HepG2 (cell line): ENCODE measurements at regions not wholly inside any gene's neighbourhood (a gene's known extent, or its start where the extent isn't known, plus 50 kb on each side); places are given as distances from the start of the nearest gene placed in this dataset.

Experiments used
- ATAC-seq: fragments of 200-7000 bp; cut with Tn5 transposase; 3 replicates; pipeline ENCODE4 v1.9.1; 2020; ENCODE audit warnings: mild to moderate bottlenecking, moderate library complexity
- BruUV-seq: library from RNA; stranded (reverse); fragments of 400-500 nt; replicated peaks from 2 replicates; lab custom pipeline; 2021; lab: Mats Ljungman, UMichigan
- CTCF ChIA-PET: fragments of 300-600 bp; formaldehyde crosslinking; extraction: SDS; loops from one replicate; lab custom pipeline; 2021; ENCODE audit warnings: low total read pairs, inconsistent platforms, low intra/inter-chr PET ratio; lab: Yijun Ruan, JAX
- POLR2A ChIA-PET: fragments of 350-600 bp; sonication (Branson Sonifier 250); formaldehyde crosslinking; loops from one replicate; lab custom pipeline; 2020; ENCODE audit warnings: antibody characterized with exemption, inconsistent platforms; lab: Yijun Ruan, JAX
- DNase-seq: peaks from one replicate; pipeline ENCODE4 v3.0.0-alpha.2; 2015; ENCODE audit warnings: low spot score
- FAIRE-seq: peaks from 3 replicates; lab custom pipeline; 2011; peaks lifted over from hg19 to GRCh38; lab: Jason Lieb, UNC
- H2AFZ ChIP-seq: one replicate; pipeline ENCODE4 v1.6.1; 2011; ENCODE audit warnings: low read length, inconsistent platforms
- H3K27ac ChIP-seq: fragments of 300-600 bp; 3 replicates; pipeline ENCODE4 v1.8.0; 2011; ENCODE audit warnings: mixed run types, mild to moderate bottlenecking, mixed read lengths, low read length, inconsistent platforms; ENCODE audit not compliant: insufficient read depth; ENCODE audit errors: extremely low read length
- H3K27me3 ChIP-seq, 2 experiments: fragments of 200-600 bp in 1 of 2; 2 replicates in 1 of 2; 3 replicates in 1 of 2; pipeline versions ENCODE4 v1.6.0 to v1.8.0; 2011; ENCODE audit warnings: low read length in 2 of 2, mild to moderate bottlenecking in 2 of 2, moderate library complexity in 2 of 2, inconsistent platforms in 1 of 2; ENCODE audit not compliant: insufficient read depth in 2 of 2, control insufficient read depth in 1 of 2
- H3K36me3 ChIP-seq, 2 experiments: fragments of 200-600 bp in 1 of 2; replicated peaks in 1 of 2; 2 replicates in 1 of 2; 3 replicates in 1 of 2; pipeline versions ENCODE4 v1.5.1 to v1.8.0; 2011; ENCODE audit warnings: low read length in 2 of 2, inconsistent platforms in 1 of 2; ENCODE audit not compliant: insufficient read depth in 2 of 2, control insufficient read depth in 1 of 2
- H3K4me1 ChIP-seq: 2 replicates; pipeline ENCODE4 v1.5.1; 2012; ENCODE audit warnings: low read length, inconsistent platforms; ENCODE audit not compliant: insufficient read depth
- H3K4me2 ChIP-seq: 2 replicates; pipeline ENCODE4 v1.6.0; 2011; ENCODE audit warnings: low read depth, low read length, inconsistent platforms
- H3K4me3 ChIP-seq, 3 experiments: fragments of 200-600 bp in 1 of 3; sonication (generic), shearing (Covaris generic) in 1 of 3; replicated peaks in 1 of 3; 2 replicates each; pipeline ENCODE4 v1.5.1; 2011 to 2016; ENCODE audit warnings: low read length in 3 of 3, inconsistent platforms in 2 of 3, low read depth in 2 of 3, mild to moderate bottlenecking in 2 of 3, control low read depth in 1 of 3, mixed read lengths in 1 of 3; ENCODE audit not compliant: insufficient read depth in 1 of 3
- H3K79me2 ChIP-seq: one replicate; pipeline ENCODE4 v1.6.1; 2011; ENCODE audit warnings: low read length, inconsistent platforms; ENCODE audit not compliant: insufficient read depth
- H3K9ac ChIP-seq: 2 replicates; pipeline ENCODE4 v1.6.0; 2011; ENCODE audit warnings: mild to moderate bottlenecking, low read depth, low read length, inconsistent platforms; ENCODE audit not compliant: insufficient read depth
- H3K9me3 ChIP-seq: 2 replicates; pipeline ENCODE4 v1.5.1; 2012; ENCODE audit warnings: mild to moderate bottlenecking, low read length
- H4K20me1 ChIP-seq: 2 replicates; pipeline ENCODE4 v1.6.0; 2011; ENCODE audit warnings: inconsistent platforms, mild to moderate bottlenecking, low read length, moderate library complexity; ENCODE audit not compliant: insufficient read depth
- BRCA1 ChIP-seq: sonication (generic); formaldehyde crosslinking; IDR thresholded peaks from 2 replicates; pipeline ENCODE4 v1.4.0; 2020; ENCODE audit warnings: missing genetic modification reagents
- HHEX ChIP-seq: IDR thresholded peaks from 2 replicates; pipeline ENCODE4 v1.6.1; 2016; ENCODE audit warnings: control low read depth
- KLF6 ChIP-seq: IDR thresholded peaks from 2 replicates; pipeline ENCODE4 v1.8.0; 2016; ENCODE audit warnings: missing biosample characterization, missing genetic modification reagents
- MAFF ChIP-seq: IDR thresholded peaks from 2 replicates; pipeline ENCODE4 v1.6.1; 2011; ENCODE audit warnings: low read depth, low read length, improper control_type of control experiment
- MEIS1 ChIP-seq: sonication (generic); formaldehyde crosslinking; IDR thresholded peaks from 2 replicates; pipeline ENCODE4 v1.9.0; 2021; ENCODE audit warnings: mild to moderate bottlenecking, missing genetic modification reagents, moderate library complexity, borderline replicate concordance
- NBN ChIP-seq: fragments of 450-650 bp; conservative IDR thresholded peaks from 2 replicates; pipeline ENCODE4 v1.6.1; 2017
- RARG ChIP-seq: sonication (generic); formaldehyde crosslinking; IDR thresholded peaks from 2 replicates; pipeline ENCODE4 v1.4.0; 2020; ENCODE audit warnings: low read depth, mild to moderate bottlenecking, missing genetic modification reagents
- REL ChIP-seq: sonication (generic); formaldehyde crosslinking; conservative IDR thresholded peaks from 2 replicates; pipeline ENCODE4 v1.8.0; 2022; ENCODE audit warnings: mild to moderate bottlenecking, missing genetic modification reagents, moderate library complexity
- REPIN1 ChIP-seq: sonication (generic); formaldehyde crosslinking; IDR thresholded peaks from 2 replicates; pipeline ENCODE4 v1.8.0; 2022; ENCODE audit warnings: missing genetic modification reagents, low read depth, mild to moderate bottlenecking, borderline replicate concordance
- SAFB2 ChIP-seq: sonication (generic); formaldehyde crosslinking; IDR thresholded peaks from 2 replicates; pipeline ENCODE4 v1.5.1; 2020; ENCODE audit warnings: missing genetic modification reagents, low read depth, mild to moderate bottlenecking, borderline replicate concordance
- SAP130 ChIP-seq: IDR thresholded peaks from 2 replicates; pipeline ENCODE4 v1.6.1; 2016; ENCODE audit warnings: low read depth
- ZBTB14 ChIP-seq: sonication (generic); formaldehyde crosslinking; IDR thresholded peaks from 2 replicates; pipeline ENCODE4 v1.4.0; 2020; ENCODE audit warnings: missing genetic modification reagents
- ZBTB39 ChIP-seq: sonication (generic); formaldehyde crosslinking; IDR thresholded peaks from 2 replicates; pipeline ENCODE4 v1.5.0; 2020; ENCODE audit warnings: missing genetic modification reagents
- ZNF496 ChIP-seq: sonication (generic); formaldehyde crosslinking; IDR thresholded peaks from 2 replicates; pipeline ENCODE4 v1.8.1; 2023; ENCODE audit warnings: mild to moderate bottlenecking, moderate library complexity, missing genetic modification reagents; ENCODE audit not compliant: insufficient replicate concordance
- ZNF563 ChIP-seq: sonication (generic); formaldehyde crosslinking; IDR thresholded peaks from 2 replicates; pipeline ENCODE4 v1.8.0; 2022; ENCODE audit warnings: mild to moderate bottlenecking, moderate library complexity, missing genetic modification reagents
- ZNF75D ChIP-seq: sonication (generic); formaldehyde crosslinking; IDR thresholded peaks from 2 replicates; pipeline ENCODE4 v1.8.1; 2023; ENCODE audit warnings: missing genetic modification reagents, mild to moderate bottlenecking, borderline replicate concordance
- ZNF788 ChIP-seq: sonication (generic); formaldehyde crosslinking; IDR thresholded peaks from 2 replicates; pipeline ENCODE4 v1.5.0; 2020; ENCODE audit warnings: mild to moderate bottlenecking, missing genetic modification reagents, borderline replicate concordance
- WGBS: methylation state at CpG from one replicate; pipeline ENCODE4 v1.1.6; 2017; ENCODE audit warnings: low lambda C conversion rate; 5-methylcytosine and 5-hydroxymethylcytosine counted together
- in situ Hi-C: cut with HindIII; loops from 2 replicates; pipeline ENCODE4 v1.10.0; 2017; ENCODE audit warnings: low pct_unique_long_range_greater_than_20kb; ENCODE audit not compliant: extremely low pct_ligation_motif_present
- intact Hi-C: fragments of 100-400 bp; cut with micrococcal nuclease; formaldehyde crosslinking; loops from one replicate; pipeline ENCODE4 v1.10.0; 2022; ENCODE audit not compliant: unreplicated experiment
- TF ChIP-seq, protein P1 (sequence below): sonication (generic); formaldehyde crosslinking; IDR thresholded peaks from 2 replicates; pipeline ENCODE4 v1.4.0; 2020; ENCODE audit warnings: mild to moderate bottlenecking, missing genetic modification reagents

DNA sequence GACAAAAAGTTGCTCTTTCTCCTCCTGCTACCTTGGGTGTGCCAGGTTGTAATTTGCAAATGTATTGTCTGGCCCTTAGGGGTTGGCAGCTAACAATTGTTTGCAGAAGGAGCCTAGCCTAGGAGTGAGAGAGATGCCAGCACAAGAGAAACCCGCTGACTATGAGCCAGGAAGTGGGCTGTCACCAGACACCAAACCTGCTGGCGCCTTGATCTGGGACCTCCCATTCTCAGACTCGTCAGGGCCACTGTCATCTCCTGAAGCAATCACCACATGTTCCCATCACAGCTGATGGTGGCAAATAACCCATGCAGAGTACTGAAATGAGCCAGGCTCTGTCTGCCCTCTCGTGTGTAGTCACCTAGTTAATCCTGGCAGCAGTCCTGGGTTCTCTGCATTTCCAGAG, 406.4 kb upstream of the NPAP1 start (continued):
- TF ChIP-seq ZBTB14 (CRISPR knock-in tag) (no peak), RARG (CRISPR knock-in tag) (no peak), MEIS1 (CRISPR knock-in tag) (no peak)
- TF ChIP-seq, all 625 proteins: peak for 0

GRCh38 chr15:24269923-24270322, 405.7 kb upstream of the NPAP1 start:
- intact Hi-C loops = no loop called here
- no TSS peak for BruUV-seq
- in situ Hi-C loops = no loop called here

More at GRCh38 chr15:24269923-24270322, 405.7 kb upstream of the NPAP1 start:
- TF ChIP-seq SAP130 (CRISPR knock-in tag) (no peak), KLF6 (CRISPR knock-in tag) (no peak), ZNF563 (CRISPR knock-in tag) (no peak), REPIN1 (no peak), ZNF75D (CRISPR knock-in tag) (no peak), HHEX (no peak), MAFF (no peak), REL (CRISPR knock-in tag) (no peak), ZNF788 (no peak), ZNF496 (CRISPR knock-in tag) (no peak), SAFB2 (CRISPR knock-in tag) (no peak), ZBTB39 (CRISPR knock-in tag) (no peak), NBN (no peak), BRCA1 (CRISPR knock-in tag) (no peak)
- TF ChIP-seq, protein P1, sequence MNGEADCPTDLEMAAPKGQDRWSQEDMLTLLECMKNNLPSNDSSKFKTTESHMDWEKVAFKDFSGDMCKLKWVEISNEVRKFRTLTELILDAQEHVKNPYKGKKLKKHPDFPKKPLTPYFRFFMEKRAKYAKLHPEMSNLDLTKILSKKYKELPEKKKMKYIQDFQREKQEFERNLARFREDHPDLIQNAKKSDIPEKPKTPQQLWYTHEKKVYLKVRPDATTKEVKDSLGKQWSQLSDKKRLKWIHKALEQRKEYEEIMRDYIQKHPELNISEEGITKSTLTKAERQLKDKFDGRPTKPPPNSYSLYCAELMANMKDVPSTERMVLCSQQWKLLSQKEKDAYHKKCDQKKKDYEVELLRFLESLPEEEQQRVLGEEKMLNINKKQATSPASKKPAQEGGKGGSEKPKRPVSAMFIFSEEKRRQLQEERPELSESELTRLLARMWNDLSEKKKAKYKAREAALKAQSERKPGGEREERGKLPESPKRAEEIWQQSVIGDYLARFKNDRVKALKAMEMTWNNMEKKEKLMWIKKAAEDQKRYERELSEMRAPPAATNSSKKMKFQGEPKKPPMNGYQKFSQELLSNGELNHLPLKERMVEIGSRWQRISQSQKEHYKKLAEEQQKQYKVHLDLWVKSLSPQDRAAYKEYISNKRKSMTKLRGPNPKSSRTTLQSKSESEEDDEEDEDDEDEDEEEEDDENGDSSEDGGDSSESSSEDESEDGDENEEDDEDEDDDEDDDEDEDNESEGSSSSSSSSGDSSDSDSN = no peak
- Histone ChIP-seq H3K36me3 (no peaks in the 10 kb centered on the region), H3K4me1 (no peaks in the 10 kb centered on the region), H3K79me2 (no peaks in the 10 kb centered on the region), H3K9me3 (peaks cover 51% of the 10 kb centered on the region; the same call in 1 of the 2 replicates), H4K20me1 (no peaks in the 10 kb centered on the region), H3K4me3 (no peak overlapping the region), H3K27me3 (no peaks in the 10 kb centered on the region), H3K4me2 (no peak overlapping the region), H2AFZ (no peak overlapping the region), H3K27ac (no peak overlapping the region), H3K9ac (no peak overlapping the region)
- no peak for DNase-seq
- ChIA-PET CTCF (no interaction called here), POLR2A (no interaction called here)
- 22% methylated on average over 8 of the region's 13 CpGs for WGBS
- no peak for ATAC-seq
- FAIRE-seq = no peak
